ENCODE measurements at regions not wholly inside any gene's neighbourhood (a gene's known extent, or its start where the extent isn't known, plus 50 kb on each side); places are given as distances from the start of the nearest gene placed in this dataset.
"Not testable (repeated sequence)": the region's sequence is repeated elsewhere in the genome, so short reads cannot be mapped to it uniquely, and the experiment has no call there.

- Histone ChIP-seq H3K4me3 (no peak overlapping the region), H3K27ac (no peak overlapping the region)
- TF ChIP-seq CTCF (IDR thresholded peaks at IDR 0.05): no peak
- DNase-seq (ENCODE audit: low spot score): no peak
Observed at GRCh38 chr13:53101883-53102282, 73.3 kb downstream of the OLFM4 start.

GRCh38 chr13:53104136-53104535 lies 75.5 kb downstream of the OLFM4 start:
- no peak for DNase-seq (ENCODE audit: low spot score)
- Histone ChIP-seq H3K4me3 (no peak overlapping the region), H3K27ac (no peak overlapping the region)
- TF ChIP-seq CTCF (IDR thresholded peaks at IDR 0.05): no peak

- H3K27ac ChIP-seq: no peak overlapping the region
Observed at GRCh38 chr13:53105477-53105876, 76.9 kb downstream of the OLFM4 start.

GRCh38 chr13:53105890-53106289 lies 77.3 kb downstream of the OLFM4 start:
- no peak for DNase-seq (ENCODE audit: low spot score)
- TF ChIP-seq CTCF (IDR thresholded peaks at IDR 0.05): no peak
- Histone ChIP-seq H3K27ac (no peak overlapping the region), H3K4me3 (no peak overlapping the region)

More at GRCh38 chr13:53105477-53105876, 76.9 kb downstream of the OLFM4 start:
- DNase-seq (ENCODE audit: low spot score): no peak
- no peak for TF ChIP-seq CTCF (IDR thresholded peaks at IDR 0.05)
- no peak overlapping the region for H3K4me3 ChIP-seq

GRCh38 chr13:53110181-53110580 lies 81.6 kb downstream of the OLFM4 start:
- TF ChIP-seq CTCF (IDR thresholded peaks at IDR 0.05): no peak
- no peak for DNase-seq (ENCODE audit: low spot score)
- no peak overlapping the region for H3K27ac ChIP-seq
- no peak overlapping the region for H3K4me3 ChIP-seq

GRCh38 chr13:53110614-53111013 lies 82.0 kb downstream of the OLFM4 start:
- no peak for TF ChIP-seq CTCF (IDR thresholded peaks at IDR 0.05)
- Histone ChIP-seq H3K27ac (no peak overlapping the region), H3K4me3 (no peak overlapping the region)
- DNase-seq (ENCODE audit: low spot score): no peak

- H3K27ac ChIP-seq: no peak overlapping the region
- TF ChIP-seq CTCF (IDR thresholded peaks at IDR 0.05): no peak
- H3K4me3 ChIP-seq: no peak overlapping the region
- no peak for DNase-seq (ENCODE audit: low spot score)
Observed at GRCh38 chr13:53112522-53112921, 83.9 kb downstream of the OLFM4 start.

- not testable (repeated sequence) for DNase-seq (ENCODE audit: low spot score); H3K4me3 ChIP-seq; H3K27ac ChIP-seq
Observed at GRCh38 chr13:53117048-53117447, 88.4 kb downstream of the OLFM4 start.
